ENCODE measurements at regions not wholly inside any gene's neighbourhood (a gene's known extent, or its start where the extent isn't known, plus 50 kb on each side); places are given as distances from the start of the nearest gene placed in this dataset.

DNA sequence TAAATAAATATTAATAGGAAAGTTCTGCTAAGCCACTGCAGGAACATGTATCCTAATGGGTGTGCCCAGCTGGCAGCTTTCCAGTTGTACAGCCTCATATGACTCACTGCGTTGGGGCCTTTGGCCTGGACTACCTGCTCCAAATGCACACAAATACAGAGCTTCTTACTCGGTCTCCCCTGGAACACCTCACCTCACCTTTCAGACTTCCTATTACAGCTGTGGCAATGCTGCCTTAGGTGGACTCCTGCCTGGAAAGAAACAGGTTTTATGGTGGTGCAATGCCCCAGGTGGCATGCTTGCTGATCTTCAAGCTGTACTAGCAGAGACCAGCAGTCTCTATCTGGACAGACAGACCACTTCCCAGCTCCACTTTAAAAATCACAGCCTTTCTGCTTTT is 85.7 kb upstream of the EXOC1L start:
- no peak for TF ChIP-seq CTCF (IDR thresholded peaks at IDR 0.05; ENCODE audit: insufficient read depth, low read length, missing control alignments)
- H3K4me3 ChIP-seq (ENCODE audit: low read depth, low read length): no peak overlapping the region
- DNase-seq (ENCODE audit: low read depth, low spot score): no peak
- POLR2A ChIA-PET: no interaction called here
- CTCF ChIA-PET: interaction anchor here (1.1 kb wide), 1 partner anchor 9 kb away, joined by 3 read pairs; no protein-coding TSS in a partner anchor

DNA sequence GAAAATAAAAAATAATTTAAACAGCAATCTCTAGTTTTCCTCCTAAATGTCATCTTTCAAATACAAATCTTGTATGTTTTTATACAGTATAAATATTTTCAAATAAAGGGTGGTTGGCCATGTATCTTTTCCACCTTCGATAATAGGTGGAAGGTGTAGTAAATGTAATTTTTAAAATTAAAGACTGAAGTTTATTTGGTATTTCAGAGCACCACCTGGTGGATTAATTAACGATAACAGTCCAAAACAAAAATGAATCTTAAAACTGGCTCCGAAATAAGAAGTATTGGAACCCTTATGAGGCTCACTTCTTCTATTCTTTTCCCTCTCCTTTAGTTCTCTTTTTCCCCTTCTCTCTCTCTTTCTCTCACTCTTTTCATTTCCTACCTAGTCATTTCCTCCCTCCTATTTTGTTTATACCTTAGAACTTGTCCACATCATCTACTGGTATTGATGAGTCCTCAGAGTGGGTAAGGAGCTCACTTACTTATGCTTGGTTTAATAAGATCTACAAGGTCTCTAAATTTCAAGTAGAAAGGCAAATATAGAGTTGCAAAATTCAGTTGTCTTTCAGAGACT is 82.9 kb upstream of the EXOC1L start:
- no peak for DNase-seq (ENCODE audit: low read depth, low spot score)
- POLR2A ChIA-PET: no interaction called here
- CTCF ChIA-PET: interaction anchor here (0.6 to 1.3 kb wide), 5 partner anchors 9 to 769 kb away, joined by 3 to 6 read pairs (median 3); partner anchors contain the start of gene SRD5A3
- H3K4me3 ChIP-seq (ENCODE audit: low read depth, low read length): no peak overlapping the region
- no peak for TF ChIP-seq CTCF (IDR thresholded peaks at IDR 0.05; ENCODE audit: insufficient read depth, low read length, missing control alignments)

GRCh38 chr4:55742655-55743202 is 76.9 kb upstream of the EXOC1L start:
- no peak for DNase-seq (ENCODE audit: low read depth, low spot score)
- no peak overlapping the region for H3K4me3 ChIP-seq (ENCODE audit: low read depth, low read length)
- no peak for TF ChIP-seq CTCF (IDR thresholded peaks at IDR 0.05; ENCODE audit: insufficient read depth, low read length, missing control alignments)
- ChIA-PET CTCF (interaction anchor here (1.6 kb wide), 1 partner anchor 9 kb away, joined by 3 read pairs; no protein-coding TSS in a partner anchor), POLR2A (no interaction called here)

GRCh38 chr4:55744369-55744768 is 75.2 kb upstream of the EXOC1L start:
- DNase-seq (ENCODE audit: low read depth, low spot score): no peak
- POLR2A ChIA-PET: no interaction called here
- no peak overlapping the region for H3K4me3 ChIP-seq (ENCODE audit: low read depth, low read length)
- CTCF ChIA-PET: no interaction called here
- no peak for TF ChIP-seq CTCF (IDR thresholded peaks at IDR 0.05; ENCODE audit: insufficient read depth, low read length, missing control alignments)

DNA sequence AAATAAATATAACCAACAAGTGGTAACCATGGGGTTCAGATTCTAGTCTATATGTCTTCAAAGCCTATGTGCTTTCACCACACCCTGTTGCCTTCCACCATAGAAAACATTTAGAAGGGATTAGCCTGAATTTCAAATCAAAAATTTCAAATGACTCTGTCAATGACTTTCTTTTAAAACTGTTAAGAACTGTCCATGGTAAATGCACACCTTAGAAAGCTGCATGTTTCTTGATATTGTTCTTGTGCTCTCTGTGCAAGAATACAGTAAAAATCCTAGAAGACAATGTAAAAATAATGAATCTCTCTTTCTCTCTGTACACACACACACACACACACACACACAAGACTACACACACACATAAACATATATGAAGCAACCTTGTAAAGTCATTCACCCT is 74.6 kb upstream of the EXOC1L start:
- TF ChIP-seq CTCF (IDR thresholded peaks at IDR 0.05; ENCODE audit: insufficient read depth, low read length, missing control alignments): no peak
- CTCF ChIA-PET: interaction anchor here (0.7 kb wide), 1 partner anchor 8 kb away, joined by 3 read pairs; no protein-coding TSS in a partner anchor
- POLR2A ChIA-PET: no interaction called here
- DNase-seq (ENCODE audit: low read depth, low spot score): no peak
- no peak overlapping the region for H3K4me3 ChIP-seq (ENCODE audit: low read depth, low read length)

- ChIA-PET CTCF (no interaction called here), POLR2A (no interaction called here)
- no peak overlapping the region for H3K4me3 ChIP-seq (ENCODE audit: low read depth, low read length)
- TF ChIP-seq CTCF (IDR thresholded peaks at IDR 0.05; ENCODE audit: insufficient read depth, low read length, missing control alignments): no peak
- DNase-seq (ENCODE audit: low read depth, low spot score): no peak
Measured at GRCh38 chr4:55747793-55748192, 71.8 kb upstream of the EXOC1L start.

All from AG04449 (cell line).